ENCODE measurements at regions not wholly inside any gene's neighbourhood (a gene's known extent, or its start where the extent isn't known, plus 50 kb on each side); places are given as distances from the start of the nearest gene placed in this dataset.

DNA sequence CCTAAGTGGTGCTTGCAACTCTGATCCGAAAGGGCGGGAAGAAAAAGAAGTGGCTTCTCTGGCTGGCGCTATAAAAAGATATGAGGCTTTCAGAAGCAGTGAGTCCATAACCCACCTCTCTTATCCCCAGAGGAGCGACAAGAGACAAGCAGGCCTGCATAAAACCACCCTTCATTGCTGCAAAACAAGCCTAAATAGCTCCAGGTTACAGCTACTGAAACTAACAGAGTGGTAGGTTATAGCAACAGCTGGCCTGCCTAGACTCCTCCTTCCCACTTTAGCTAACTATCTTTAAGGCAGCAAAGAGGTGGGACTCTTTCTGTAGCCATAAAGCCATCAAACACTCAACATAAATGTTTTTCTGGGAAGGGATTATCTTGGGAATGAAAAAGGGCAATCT, 245.0 kb upstream of the GPR101 start:
- TF ChIP-seq, protein P1, sequence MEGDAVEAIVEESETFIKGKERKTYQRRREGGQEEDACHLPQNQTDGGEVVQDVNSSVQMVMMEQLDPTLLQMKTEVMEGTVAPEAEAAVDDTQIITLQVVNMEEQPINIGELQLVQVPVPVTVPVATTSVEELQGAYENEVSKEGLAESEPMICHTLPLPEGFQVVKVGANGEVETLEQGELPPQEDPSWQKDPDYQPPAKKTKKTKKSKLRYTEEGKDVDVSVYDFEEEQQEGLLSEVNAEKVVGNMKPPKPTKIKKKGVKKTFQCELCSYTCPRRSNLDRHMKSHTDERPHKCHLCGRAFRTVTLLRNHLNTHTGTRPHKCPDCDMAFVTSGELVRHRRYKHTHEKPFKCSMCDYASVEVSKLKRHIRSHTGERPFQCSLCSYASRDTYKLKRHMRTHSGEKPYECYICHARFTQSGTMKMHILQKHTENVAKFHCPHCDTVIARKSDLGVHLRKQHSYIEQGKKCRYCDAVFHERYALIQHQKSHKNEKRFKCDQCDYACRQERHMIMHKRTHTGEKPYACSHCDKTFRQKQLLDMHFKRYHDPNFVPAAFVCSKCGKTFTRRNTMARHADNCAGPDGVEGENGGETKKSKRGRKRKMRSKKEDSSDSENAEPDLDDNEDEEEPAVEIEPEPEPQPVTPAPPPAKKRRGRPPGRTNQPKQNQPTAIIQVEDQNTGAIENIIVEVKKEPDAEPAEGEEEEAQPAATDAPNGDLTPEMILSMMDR (IDR thresholded peaks at IDR 0.05) = no peak
- no peak for TF ChIP-seq ZFX (IDR thresholded peaks at IDR 0.05; ENCODE audit: borderline replicate concordance)
